GM18870 (cell line): ENCODE measurements at regions not wholly inside any gene's neighbourhood (a gene's known extent, or its start where the extent isn't known, plus 50 kb on each side); places are given as distances from the start of the nearest gene placed in this dataset.

ENCODE experiments used
- ATAC-seq: cut with Tn5 transposase; IDR thresholded peaks from one replicate; pipeline ENCODE4 v1.9.1; 2021; ENCODE audit warnings: moderate library complexity; ENCODE audit not compliant: unreplicated experiment

DNA sequence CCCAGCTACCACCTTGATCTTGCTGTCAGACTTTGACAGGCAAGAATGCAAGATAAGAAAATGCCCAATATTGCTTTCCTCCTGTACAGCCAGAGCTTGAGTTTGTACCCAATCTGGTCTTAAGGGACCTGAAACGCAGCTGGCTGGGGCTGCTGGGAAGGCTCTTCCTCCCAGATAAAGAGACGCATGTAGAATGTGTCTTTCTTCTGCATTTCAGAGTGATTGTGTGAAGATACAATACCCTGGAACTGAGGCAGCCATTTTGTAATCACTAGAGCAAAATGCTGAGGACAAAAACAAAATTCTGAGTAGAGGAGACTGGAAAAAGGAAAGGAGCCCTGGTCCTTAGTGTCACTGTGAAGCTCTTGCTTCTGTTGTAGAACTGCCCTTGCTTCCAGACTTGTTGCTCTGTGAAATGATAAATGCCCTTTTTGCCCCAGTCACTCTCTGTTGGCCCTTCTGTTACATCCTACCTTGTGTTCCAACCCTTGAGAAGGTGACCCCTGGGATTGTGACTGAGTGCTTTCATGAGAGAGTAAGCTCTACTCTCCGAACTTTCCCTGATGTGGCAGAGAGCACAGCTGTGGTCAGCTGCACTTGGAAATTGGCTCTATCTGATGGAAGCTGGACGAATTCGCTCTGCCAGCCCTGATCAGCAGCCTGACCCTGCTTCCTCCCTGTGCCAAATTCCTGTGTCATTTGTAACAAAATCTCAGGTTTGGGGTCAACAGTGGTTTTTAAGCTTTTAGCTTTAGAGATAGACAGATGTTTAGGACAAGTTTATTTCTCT lies 137.4 kb upstream of the RBMS1 start:
- ATAC-seq, result no peak

DNA sequence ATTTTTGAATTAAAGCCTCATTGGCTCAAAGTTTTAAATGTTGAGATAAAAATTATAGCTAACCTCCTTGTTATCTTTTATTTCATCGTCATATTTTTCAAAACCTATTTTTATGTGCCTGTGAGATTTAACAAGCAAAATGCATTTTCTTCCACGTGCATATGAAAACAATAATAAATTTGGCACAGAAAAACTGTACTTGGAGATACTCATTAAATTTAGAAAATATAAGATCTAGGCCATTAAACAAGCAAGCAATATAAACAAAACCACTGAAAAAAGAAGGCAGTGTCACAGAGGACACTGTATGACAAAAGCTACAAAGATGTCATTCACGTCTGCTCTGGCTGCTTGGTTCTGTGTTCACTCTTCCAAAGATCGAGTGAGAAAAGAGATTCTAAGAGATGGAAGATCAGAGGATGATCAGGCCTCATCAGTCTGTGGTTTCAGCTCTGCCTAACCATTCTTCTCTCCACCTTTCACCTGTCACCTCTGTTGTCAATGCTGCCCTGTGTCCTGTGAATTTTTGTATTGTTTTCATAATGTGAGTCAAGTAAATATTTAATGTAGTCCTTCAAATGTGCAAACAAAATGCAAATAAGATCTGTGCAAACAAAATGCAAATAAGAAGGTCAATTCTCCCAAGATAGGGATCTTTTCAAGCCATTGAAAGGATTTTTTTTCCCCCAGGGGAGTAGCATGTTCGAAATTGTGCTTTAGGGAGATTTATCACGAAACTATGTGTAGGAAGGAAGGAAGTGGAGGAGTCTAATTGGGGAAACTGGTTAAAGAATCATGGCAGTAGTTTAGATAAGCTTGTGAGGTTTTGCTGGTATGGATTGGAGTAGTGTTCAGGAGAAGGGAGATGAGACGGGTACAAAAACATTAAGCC lies 138.7 kb upstream of the RBMS1 start:
- no peak for ATAC-seq

DNA sequence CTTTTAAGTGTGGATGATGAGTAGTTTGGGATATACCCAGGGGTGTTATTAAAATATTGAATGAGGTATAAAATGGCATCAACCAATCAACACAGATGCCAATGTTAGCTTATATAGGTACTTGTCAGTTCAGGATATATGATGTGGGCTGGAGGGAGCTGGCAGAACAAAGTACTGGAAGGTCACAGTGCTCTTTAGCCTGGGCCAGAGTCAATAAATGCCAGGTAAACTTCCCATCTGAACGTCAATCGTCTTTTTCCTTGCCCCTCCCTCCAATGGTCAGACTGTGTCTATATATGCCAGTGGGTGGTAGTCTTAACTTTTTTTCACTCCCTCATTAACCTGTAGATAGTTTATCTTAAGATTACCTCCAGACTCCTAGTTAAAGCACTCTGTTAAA lies 140.8 kb upstream of the RBMS1 start:
- no peak for ATAC-seq

DNA sequence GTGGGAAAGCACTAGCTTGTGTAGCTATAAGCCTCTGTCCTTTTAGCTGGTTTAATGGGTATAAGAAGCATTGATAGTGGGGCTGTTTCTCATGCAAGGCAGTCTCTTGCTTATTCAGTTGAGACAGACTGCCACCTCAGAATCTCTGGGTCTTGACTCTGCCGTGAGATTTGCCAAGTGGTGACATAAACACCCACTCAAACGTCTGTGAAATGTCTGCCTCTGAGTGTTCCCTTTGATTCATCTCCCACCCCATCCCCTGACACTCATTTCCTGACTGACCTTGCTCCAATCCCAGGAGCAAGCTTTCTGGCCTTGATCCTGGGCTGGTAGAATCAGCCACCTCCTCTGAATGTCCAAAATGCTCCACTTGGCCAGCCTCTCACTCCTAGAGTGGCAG lies 141.9 kb upstream of the RBMS1 start:
- no peak for ATAC-seq

DNA sequence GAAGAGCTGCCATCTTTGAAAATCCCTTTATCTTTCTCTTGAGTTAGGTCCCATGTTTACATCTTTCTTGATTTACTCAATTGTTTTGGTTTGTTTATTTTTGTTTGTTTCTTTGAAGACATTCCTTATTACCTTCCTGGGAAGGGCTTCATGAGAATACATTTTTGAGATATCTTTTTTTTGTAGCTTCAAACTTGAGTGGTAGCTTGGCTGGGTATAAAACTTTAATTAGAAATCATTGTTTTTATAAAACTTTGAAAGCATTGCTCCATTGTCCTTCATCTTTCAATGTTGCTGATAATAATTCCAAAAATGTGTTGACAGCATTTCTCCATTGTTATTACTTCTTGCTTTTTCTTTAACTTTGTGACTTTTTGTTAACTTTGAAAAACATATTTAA lies 145.9 kb upstream of the RBMS1 start:
- no peak for ATAC-seq

DNA sequence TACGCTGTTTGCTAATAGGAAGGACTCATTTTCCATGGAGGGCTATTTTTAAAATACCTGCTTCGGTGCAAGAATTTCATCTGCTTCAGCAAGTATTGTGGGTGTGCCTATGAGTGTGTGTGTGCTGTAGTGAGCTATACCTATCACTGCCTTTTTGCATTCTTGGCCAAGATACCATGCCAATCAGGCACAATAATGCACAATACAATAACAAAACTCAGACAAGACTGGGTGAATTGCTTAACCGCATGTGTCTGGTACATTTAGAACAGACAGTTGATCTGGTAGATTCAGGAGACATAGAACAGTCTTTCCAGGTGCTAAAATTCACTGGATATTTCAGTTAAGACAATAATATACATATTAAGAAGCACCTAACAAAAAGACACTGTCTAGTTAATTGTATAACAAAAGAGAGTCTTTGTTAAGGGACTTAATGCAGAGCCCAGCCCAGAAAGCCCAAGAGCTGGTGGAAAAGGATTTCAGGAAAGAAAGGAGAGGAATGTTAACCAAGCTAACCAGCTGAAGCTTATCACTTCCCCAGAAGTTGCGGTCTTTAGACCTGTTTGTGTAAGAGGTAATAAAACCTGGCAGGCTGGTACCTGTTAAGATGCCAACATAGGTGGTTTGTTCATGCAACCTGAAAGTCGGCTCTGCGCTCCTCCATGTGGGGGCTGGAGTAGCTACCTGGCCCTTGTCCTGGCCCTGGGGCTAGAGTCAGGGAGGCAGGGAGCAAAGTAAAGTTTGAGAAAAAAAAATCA lies 153.3 kb upstream of the RBMS1 start:
- ATAC-seq, result no peak

DNA sequence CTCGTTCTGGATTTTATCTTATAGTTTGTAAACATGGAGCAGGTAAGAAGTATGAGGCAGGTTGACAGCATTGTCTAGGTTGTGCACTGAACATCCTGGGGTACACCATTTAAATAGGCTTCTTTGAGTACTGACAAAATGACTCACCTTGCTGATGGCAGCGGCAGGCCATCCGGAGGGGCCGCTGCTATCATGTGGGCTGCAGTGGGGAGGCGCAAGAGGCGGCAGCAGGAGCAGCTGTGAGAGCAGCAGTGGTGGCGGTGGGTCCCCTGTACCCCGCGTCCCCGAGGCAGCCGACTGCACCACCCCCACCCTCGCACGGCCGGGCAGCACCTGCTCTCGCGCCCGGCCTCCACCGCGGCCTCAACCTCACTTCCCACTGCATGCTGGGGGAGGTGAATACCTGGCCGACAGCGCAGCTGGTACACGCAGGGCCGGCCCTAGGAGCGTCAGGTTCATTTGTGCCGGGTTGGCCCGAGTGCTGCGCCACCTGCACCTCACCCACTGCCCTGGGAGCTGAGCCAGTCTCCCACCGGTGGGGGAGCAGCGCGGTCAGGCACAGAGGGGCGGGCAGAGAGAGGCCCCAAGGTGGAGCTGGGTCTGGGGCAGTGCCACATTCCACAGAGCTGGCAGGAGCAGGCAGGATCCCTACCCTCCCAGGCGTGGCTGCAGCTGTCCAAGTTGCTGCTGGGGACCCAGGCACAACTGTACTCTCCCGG lies 154.5 kb upstream of the RBMS1 start:
- ATAC-seq, result no peak

DNA sequence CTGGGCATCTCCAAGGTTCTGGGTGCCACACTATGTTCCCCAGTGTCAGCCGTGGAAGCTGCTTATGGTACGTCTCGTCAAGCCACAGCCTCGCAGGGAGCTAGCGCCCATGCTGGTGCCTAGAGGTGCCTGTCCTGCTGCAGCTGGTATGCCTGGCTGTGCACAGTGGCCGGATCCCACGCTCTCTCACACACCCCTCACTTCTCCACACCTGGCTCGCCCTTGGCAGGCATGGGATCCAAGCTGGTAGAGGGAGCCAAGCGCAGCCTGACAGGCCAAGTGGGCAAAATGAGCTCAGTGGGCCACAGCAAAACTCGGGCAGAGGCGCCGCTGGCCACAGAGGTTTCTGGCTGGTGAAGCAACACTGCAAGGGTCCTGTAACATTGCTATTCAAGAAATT lies 156.1 kb upstream of the RBMS1 start:
- ATAC-seq, result no peak

DNA sequence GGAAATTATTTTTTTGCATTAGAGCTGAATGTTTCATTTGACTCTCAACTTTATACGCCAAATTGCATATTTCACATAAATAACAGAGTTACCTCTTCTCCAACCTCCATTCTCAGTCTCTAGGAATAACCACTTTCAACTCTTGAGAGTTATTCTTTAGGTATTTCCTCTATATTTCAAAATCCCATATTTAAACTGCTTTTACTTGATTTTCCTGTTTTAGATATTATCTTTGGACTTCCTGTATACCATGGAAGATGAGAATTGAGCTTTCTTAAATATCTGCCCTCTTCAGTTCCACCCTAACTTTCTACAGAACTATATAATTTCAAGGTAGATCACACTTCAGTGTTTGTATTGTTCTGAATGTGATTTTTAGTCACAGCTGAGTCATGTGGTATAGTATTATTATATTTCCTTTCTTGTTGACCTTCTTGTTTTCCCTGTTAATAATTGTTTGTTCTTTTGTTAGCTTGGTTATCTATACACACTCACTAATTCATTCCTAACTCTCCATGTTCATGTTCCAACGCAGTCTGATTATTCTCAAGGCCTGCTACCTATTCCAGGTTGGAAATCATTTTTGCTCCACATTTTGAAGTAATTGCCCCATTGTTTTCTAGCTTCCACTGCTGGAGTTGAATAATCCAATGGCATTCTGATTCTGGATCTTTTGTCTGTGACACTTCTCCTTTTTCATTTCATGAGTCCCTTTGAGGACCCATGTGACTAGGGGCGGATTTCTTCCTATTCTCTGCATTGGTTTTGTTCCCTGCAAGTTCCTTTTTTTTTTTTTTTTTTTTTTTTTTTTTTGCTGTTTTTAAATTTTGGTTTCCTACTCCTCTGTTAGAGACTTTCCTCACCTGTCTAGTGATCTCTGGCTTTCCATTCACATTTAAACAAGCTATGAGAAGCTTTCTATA lies 156.8 kb upstream of the RBMS1 start:
- no peak for ATAC-seq

DNA sequence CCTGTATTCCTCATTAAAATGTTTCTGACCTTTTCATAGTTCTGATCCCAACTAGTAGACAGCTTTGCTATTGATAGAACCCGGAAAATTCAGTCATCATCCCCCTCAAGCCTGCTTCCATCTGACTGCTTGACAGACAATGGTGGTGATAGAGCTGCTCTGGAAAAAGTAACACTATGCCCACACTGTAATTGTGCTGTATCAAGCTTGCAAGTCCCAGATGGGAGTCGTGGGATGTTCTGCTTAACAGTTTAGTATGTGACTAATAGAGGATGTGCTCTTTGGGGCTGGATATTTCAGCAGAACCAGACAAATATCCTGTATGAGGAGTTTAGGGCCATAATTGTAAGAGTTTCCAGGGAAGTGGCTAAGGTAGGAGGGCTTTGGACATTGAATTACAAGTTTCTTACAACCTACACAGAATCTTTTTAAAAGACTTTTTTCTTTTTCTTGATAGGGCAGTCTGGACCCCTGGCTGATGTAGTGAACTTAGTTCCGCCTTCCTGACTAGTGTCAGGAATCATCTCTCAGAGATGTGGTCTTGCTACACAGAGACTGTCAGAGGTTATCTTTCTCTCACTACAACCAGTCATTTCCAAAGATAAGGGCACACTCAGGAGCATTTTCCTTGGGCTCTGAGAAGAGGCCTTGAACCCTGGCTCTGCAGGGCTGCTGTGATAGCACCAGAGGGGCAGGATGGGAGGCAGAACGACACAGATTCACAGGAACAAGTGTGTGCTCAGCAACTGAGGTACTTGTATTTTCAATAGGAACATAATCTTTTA lies 158.0 kb upstream of the RBMS1 start:
- no peak for ATAC-seq

DNA sequence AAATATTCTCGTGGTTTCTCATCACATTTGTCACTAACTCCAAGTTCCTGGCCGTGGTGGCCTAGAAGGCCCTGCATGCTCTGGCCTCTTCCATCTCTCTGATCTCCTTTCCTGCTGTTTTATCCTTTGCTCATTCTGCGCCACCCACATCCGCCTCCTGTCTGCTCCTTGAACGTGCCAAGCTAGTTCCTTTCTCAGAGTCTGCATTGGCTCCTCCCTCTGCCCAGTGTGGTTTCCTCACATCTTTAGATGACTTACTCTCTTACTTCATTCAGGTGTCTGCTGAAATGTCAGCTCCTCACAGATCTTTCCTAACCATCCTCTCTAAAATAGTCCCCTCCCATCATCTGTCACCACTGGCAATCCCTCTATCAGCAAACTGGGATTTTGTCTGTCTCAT lies 158.6 kb upstream of the RBMS1 start:
- ATAC-seq, result peak; percentile 82

DNA sequence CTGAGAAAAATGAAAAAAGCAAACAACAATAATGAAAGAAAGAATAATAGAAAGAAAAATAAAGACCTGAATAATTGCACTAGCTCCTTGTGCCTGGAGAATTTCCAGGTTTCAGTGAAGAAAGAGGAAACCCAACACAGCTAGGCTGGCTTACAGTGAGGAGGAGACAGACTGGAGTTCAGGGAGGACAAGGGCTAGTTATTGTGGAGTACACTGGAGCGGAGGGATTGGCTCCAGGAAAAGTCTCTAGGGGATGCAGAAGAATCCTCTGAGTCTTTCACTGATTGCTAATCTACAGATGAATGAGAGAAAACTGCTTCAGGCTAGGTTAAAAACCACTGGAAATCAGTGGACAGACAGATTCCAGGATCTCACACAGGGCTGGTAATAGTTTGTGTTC lies 163.6 kb upstream of the RBMS1 start:
- ATAC-seq, result no peak

DNA sequence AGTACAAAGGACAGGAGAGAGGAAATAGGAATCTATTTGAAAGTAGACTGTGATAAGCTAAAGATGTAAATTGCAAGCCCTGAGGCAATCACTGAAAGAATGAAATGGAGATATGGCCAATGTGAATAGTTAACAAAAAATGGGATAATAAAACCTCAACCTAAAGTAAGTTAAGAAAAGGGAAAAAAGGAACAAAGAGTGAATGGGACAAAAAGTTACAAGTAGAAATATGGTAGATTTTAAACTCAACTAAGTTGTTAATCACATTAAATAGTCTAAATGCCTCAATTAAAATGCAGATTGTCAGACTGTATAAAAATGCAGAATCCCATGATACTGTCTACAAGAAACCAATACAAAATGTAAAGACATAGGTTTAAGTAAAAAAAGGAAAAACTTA lies 165.2 kb upstream of the RBMS1 start:
- no peak for ATAC-seq

DNA sequence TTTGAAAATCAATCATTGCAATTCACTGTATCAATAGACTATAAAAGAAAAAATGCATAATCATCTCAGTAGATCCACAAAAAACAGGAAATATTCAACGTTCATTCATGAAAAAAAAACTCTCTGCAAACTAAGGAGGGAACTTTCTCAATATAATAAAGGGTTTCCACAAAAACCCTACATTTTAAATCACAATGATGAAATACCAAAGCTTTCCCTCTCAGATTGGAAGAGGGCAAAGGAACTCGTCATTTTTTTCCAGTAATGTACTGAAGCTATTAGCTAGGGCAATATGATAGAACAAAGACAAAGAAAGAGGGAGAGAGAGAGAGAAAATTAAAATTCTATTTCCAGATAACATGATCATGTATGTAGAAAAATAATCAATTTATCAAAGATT lies 167.1 kb upstream of the RBMS1 start:
- ATAC-seq, result no peak

DNA sequence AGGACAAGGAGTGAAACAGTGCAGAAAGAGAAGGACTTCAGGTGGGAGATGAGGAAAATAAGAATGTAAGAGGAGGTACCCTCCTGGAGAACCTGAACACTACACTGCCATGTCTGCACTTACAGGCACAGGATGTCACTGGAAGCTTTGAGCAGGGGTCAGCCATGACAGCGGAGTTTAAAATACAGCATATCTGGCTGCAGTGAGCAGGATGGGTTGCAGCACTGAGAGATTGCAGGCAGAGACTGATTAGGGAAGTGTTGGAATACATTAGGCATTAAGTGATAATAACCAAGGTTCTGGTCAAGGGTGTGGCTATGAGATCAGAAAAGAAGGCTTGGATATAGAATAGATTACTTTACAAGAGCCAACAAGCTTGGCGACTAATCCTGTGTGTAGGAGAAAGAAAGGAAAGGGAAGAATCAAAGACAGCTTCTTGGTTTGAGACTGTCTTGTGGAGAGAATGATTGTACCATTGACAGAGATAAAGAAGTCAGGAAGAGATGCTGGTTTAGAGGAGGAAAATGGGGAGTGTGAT lies 171.1 kb upstream of the RBMS1 start:
- no peak for ATAC-seq

DNA sequence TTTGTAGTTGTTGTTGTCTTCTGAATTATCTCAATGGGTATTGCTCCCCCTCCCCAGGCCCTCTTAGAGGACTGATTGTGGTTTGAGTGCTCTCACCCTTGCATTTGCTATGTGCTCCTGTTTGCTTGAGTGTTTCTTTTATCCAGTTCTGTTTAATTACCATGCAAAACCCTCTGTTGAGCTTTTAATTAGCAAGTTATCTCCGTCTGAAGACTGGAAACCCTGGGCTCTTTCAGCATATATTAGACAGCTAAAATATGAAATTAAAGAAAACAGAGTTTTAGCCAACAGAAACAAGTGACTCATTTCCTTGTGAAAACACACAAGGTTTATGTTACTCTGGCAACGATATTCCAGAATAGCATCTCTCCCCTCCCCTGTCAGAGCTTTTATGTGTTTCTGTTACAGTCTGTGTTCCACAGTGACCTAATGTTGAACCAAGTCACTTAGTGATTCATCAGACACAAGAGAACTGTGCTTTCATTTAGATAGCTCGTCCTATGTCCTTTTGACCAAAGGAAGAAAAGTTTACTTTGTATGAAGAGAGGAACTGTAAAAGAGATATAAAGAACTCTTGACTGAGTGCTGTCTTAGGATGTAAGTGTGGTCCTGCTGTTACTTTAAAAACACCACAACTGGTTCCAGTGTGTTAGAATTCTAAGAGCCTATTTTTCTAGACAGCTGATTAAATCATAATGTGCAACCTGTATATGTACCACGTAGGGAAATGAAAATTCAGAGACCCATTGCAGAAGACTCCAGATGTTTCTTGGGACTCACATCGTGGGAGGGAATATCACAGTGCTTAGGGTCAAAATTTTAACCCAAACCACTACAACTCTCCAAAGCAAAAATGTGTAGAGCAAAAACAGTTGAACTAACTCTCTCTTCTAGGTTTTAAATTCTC lies 172.8 kb upstream of the RBMS1 start:
- ATAC-seq, result peak; percentile 90

DNA sequence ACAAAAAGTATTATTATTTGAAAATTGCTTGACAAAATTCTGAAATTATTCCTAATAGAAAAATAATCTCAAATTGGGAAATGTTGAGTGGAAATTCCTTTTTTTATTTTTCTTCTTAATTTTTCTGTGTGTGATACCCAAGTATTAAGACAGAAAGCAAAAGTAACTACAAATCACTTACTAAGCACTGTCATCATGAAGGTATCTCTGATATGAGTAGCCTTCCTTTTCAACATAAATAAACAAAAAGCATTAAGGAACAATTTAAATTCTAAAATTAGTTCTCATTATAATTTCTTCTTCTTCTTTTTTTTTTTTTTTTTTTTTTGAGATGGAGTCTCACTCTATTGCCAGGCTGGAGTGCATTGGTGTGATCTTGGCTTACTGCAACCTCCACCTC lies 174.2 kb upstream of the RBMS1 start:
- no peak for ATAC-seq

DNA sequence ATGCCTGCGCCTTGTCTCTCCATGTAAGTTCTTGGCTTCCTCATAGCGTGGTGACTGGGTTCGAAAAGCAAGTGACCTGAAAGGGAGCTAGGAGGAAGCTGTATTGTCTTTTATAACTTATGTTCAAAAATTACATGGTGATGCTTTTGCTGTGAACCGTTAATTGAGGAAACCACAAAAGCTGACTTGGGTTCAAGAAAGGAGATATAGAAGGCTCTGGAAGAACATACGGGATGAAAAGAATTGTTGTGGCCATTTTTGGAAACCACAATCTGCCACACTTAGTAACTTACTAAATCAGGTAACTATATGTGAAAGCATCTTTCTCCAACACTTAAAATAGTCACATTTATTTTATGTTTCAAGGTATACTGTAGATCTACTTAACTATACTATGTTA lies 177.0 kb upstream of the RBMS1 start:
- no peak for ATAC-seq
